GM21381 (cell line): ENCODE measurements at regions not wholly inside any gene's neighbourhood (a gene's known extent, or its start where the extent isn't known, plus 50 kb on each side); places are given as distances from the start of the nearest gene placed in this dataset.
"Not testable (repeated sequence)": the region's sequence is repeated elsewhere in the genome, so short reads cannot be mapped to it uniquely, and the experiment has no call there.

Experiments
- ATAC-seq: cut with Tn5 transposase; IDR thresholded peaks from one replicate; pipeline ENCODE4 v1.9.1; 2021; ENCODE audit warnings: mild to moderate bottlenecking, moderate library complexity; ENCODE audit not compliant: unreplicated experiment

DNA sequence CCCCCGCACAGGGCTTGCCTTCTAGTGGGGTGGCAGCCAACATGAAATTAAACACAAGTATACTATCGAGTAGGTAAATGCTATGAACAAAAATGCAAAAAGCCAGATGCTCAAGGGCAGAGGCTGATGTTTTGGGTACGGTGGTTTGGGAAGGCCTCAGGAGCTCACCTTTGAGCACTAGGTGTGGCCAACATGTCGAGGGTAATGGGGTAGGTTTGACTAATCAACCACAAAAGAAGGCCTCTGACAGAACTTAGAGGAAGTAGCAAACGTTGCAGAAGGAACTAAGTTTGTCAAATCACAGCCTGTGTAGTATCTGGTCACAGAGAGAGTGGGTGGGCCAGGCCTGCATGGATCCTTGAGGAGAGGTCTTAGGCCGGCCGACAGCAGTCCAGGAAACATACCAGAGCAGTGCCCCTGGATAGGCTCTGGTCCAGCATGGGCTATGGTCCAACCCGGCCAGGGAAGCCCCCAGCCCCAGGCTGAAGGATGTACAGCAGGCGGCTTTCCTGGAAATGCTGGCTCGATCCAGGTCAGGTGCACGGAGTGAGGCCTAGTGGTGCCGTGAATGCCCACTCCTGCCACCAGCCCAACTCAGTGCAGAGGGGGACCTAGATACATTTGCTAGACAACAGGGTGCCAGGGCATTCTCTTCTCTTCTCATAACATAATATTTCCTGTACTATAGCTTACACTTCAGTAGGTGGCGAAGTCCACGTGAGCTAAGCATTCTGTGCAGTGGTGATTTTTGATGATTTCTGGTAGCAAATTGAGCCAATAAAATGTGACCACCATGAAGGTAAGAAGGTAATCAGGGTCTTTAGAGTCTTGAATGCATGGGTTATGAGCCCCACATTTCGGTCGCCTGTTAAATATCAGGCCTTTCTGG, 56.3 kb upstream of the CD93 start:
- ATAC-seq: peak; percentile 72

DNA sequence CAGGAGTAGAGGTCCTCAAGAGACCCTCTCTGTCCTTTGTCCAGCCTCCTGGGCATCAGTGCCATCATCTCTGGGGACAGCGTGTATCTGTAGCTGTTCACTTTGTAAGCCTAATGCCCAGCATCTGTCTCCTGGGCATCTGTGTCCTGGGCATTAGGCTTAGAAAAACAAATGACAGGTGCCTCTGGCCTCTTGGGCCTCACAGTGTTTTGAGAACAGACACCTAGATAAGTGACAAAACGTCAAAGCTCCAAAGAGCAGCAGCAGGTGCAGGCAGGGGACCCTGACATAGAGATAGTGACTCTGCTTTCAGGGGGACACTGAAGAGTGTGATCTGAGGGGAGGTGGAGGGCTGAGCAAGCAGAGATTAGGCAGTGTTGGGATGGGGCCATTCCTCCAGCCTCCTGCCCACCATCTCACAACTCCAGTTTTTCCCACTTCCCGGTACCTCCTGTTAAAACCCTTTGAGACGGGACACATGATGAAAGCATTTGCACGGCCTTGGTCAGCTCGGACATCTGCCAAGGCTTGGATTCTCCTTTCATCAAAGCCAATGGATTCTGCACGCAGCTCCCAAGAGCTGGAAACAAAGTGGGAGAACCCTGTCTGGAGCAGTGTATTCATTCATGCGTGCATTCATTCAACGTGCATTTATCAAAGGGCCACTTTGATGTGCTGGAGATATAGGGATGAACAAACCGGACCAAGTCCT, 55.5 kb upstream of the CD93 start:
- ATAC-seq: no peak

DNA sequence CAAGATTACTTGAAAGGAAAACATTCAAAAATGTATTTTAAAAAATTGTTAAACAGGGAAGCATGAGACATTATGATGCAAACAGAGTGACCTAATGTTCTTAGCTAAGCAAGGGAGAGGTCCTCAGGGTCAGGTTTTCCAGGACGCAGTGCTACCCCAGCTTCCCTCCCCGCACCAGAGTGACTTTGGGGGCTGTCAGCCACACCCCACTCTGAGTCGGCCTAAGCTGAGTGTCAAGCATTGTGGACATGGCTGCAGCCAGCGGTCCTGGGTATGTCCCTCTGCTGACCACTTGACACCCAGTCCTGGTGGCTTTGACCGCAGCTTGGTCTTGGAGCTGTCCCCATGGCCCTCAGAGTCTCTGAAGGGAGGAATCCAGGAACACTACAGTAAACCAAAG, 54.9 kb upstream of the CD93 start:
- ATAC-seq: no peak

DNA sequence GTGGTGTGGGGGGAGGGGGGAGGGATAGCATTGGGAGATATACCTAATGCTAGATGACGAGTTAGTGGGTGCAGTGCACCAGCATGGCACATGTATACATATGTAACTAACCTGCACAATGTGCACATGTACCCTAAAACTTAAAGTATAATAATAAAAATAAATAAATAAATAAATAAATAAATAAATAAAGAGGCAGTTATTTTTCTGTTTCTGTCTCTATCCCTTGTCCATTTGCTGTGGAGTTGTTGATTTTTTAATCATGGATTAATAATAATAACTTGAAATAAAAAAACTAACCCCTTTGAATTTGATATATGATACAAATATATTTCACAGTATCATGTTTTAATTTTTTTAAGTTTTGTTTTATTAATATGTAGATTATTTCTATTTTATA, 53.9 kb upstream of the CD93 start:
- ATAC-seq: not testable (repeated sequence)

DNA sequence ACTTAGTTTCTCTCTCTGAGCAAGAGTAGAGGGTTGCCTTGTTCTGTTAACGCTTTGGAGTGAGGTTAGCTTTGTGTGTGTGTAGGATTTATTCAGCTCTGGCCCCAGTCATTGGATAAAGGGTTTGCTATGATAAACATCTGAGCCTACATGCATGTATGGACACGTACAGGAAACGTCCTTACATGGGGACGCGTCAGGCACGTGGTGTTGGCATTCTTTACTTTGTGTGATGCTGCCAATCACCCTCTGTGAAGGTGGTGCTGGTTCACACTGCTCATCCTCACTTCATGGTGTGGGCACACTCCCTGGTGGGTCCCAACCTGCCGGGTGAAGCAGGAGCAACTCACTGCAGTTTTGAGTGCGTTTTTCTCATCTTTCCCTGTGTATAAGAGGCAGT, 53.4 kb upstream of the CD93 start:
- ATAC-seq: no peak

DNA sequence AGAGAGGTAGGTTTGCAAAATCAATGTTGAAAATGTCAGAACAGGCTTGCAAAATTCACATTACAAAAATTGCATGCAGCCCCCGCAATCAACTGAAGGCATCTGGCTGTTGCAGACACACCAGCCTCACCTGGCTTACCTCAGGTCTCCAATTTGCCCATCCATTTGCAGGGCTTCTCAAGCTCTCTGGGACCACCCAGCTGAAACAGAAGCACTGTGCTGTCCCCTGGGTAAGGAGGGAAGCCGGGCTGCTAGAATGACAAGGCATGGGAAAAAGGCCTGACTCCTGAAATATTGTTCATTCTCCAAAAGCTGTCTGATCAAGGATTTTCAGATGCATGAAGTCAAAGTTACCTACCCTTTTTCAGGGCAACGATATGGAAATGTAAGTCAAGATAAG, 52.6 kb upstream of the CD93 start:
- ATAC-seq: no peak

DNA sequence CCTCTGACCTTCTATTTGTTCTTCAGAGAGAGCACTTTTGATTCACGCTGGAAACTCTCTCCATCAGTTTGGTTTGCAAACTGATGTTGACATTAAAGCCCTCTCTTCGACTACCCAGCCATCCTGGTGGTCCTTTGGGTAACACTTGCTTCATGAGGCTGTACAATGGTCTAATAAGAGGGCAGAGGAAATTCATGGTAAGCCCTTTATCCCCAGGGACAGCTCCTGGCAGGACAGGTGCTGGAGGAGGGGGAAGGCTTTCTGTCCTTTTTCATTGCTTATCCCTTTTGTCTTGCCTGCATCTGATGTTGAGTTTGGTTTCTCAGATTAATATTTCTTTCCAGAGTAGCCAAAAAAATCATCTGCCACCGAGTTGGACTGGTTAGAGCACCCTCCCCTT, 52.1 kb upstream of the CD93 start:
- no peak for ATAC-seq

DNA sequence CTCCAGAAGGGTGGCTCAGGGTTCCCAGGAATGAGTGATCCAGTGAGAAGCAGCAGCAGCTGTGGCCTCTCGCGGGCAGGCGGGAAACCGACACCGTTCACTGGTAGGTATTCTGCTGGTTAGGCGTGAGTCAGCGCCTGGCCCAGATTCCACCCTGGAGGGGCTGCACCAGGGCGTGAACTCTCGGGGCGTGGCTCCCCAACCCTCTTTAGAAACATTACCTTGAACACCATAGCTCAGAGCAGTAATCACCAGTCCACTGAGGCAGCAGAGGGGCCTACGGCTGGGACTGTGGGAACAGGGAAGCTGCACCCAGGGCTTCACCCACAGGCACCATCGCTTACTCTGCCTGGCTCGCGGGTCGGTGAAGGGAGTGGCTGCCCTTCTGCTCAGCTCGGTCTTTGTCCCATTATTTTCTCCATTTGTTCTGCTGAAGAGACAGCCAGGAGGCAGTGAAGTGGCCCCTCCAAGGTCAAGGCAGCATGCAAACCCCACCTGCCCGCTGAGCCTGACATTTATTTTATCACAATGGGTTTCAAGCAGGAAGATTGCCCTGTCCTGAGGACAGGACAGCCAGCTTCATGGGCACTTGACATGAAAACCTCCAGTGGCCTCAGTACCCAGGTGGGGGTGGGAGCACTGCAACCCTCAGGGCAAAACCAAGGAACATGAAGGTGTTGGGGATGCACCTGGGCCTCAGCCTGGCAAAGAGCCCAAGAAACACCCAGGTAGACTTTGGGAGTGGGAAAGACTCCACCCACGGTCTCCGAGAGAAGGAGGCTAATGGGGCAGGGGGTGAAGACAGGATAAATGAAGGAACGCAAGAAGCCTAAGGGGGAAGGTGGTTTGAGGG, 51.0 kb upstream of the CD93 start:
- ATAC-seq: no peak

DNA sequence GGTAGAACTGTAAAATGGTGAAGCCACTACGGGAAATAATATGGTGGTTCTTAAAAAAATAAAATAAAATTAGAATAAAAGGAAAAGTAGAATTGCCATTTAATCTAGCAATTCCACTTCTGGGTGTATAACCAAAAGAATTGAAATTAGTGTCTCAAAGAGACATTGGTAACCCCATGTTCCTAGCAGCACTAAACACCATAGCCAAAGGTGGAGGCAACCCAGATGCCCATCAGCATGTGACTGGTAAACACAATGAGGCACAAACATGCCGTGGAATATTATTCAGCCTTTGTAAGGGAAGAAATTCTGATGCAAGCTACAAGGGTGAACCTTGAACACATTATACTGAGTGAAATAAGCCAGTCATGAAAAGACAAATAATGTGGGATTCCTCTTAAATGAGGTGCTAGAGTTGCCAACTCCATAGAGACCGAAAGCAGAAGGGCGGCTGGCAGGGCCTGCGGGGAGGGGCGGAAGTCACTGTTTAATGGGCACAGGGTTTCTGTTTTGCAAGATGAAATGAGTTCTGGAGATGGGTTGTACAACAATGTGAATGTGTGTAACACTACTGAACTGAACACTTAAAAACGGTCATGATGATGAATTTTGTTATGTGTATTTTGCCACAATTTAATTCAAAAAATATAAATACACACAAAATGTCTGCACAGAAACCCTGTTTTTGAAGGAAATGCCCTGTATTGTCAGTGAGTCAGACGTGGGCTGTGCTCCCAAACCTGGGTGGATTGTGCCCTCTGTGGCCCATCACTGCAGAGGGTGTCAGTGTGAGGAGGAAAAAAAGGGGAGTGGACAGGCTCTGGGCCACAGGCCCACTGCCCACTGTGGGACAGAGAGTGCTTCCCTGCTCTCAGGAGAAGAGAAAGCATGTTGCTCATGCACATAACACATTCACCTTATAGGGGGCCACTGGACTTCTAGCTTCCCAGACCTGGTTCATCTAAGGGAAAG, 49.6 kb upstream of the CD93 start:
- no peak for ATAC-seq
